ENCODE measurements at regions not wholly inside any gene's neighbourhood (a gene's known extent, or its start where the extent isn't known, plus 50 kb on each side); places are given as distances from the start of the nearest gene placed in this dataset.
"Not testable (repeated sequence)": the region's sequence is repeated elsewhere in the genome, so short reads cannot be mapped to it uniquely, and the experiment has no call there.

GRCh38 chrX:445727-446126 lies 59.0 kb upstream of the PPP2R3B start:
- Histone ChIP-seq H3K4me2 (ENCODE audit: insufficient read depth, low read length) (no peak overlapping the region), H3K4me1 (ENCODE audit: insufficient read depth, low read length) (no peaks in the 10 kb centered on the region), H3K9me3 (ENCODE audit: insufficient read depth, low read length, severe bottlenecking) (no peaks in the 10 kb centered on the region), H3K4me3 (ENCODE audit: low read depth in 1 of 2, low read length in 2 of 2) (no peak overlapping the region), H3K27me3 (ENCODE audit: insufficient read depth, low read length, poor library complexity) (no peaks in the 10 kb centered on the region), H2AFZ (ENCODE audit: low read depth, low read length) (no peak overlapping the region), H3K27ac (ENCODE audit: low read length) (no peak overlapping the region), H3K9ac (ENCODE audit: low read depth, low read length) (no peak overlapping the region), H4K20me1 (ENCODE audit: insufficient read depth, low read length) (no peaks in the 10 kb centered on the region), H3K79me2 (ENCODE audit: insufficient read depth, low read length) (no peaks in the 10 kb centered on the region), H3K36me3 (ENCODE audit: insufficient read depth, low read length) (no peaks in the 10 kb centered on the region)
- no peak for TF ChIP-seq EZH2 (IDR thresholded peaks at IDR 0.05; ENCODE audit: borderline replicate concordance, low read depth, low read length, severe bottlenecking)
- TF ChIP-seq, protein P1, sequence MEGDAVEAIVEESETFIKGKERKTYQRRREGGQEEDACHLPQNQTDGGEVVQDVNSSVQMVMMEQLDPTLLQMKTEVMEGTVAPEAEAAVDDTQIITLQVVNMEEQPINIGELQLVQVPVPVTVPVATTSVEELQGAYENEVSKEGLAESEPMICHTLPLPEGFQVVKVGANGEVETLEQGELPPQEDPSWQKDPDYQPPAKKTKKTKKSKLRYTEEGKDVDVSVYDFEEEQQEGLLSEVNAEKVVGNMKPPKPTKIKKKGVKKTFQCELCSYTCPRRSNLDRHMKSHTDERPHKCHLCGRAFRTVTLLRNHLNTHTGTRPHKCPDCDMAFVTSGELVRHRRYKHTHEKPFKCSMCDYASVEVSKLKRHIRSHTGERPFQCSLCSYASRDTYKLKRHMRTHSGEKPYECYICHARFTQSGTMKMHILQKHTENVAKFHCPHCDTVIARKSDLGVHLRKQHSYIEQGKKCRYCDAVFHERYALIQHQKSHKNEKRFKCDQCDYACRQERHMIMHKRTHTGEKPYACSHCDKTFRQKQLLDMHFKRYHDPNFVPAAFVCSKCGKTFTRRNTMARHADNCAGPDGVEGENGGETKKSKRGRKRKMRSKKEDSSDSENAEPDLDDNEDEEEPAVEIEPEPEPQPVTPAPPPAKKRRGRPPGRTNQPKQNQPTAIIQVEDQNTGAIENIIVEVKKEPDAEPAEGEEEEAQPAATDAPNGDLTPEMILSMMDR (IDR thresholded peaks at IDR 0.05; ENCODE audit: borderline replicate concordance, extremely low read depth, low read length, poor library complexity, severe bottlenecking) = no peak
- ATAC-seq (ENCODE audit: insufficient read depth, low read depth) = no peak
- DNase-seq = no peak

- DNase-seq = no peak
- Histone ChIP-seq H3K27me3 (ENCODE audit: insufficient read depth, low read length, poor library complexity) (no peaks in the 10 kb centered on the region), H3K79me2 (ENCODE audit: insufficient read depth, low read length) (no peaks in the 10 kb centered on the region), H4K20me1 (ENCODE audit: insufficient read depth, low read length) (no peaks in the 10 kb centered on the region), H3K4me2 (ENCODE audit: insufficient read depth, low read length) (no peak overlapping the region), H3K36me3 (ENCODE audit: insufficient read depth, low read length) (no peaks in the 10 kb centered on the region), H3K27ac (ENCODE audit: low read length) (no peak overlapping the region), H3K4me3 (ENCODE audit: low read depth in 1 of 2, low read length in 2 of 2) (no peak overlapping the region), H2AFZ (ENCODE audit: low read depth, low read length) (no peak overlapping the region), H3K4me1 (ENCODE audit: insufficient read depth, low read length) (no peaks in the 10 kb centered on the region), H3K9me3 (ENCODE audit: insufficient read depth, low read length, severe bottlenecking) (no peaks in the 10 kb centered on the region), H3K9ac (ENCODE audit: low read depth, low read length) (no peak overlapping the region)
- TF ChIP-seq, protein P1 (IDR thresholded peaks at IDR 0.05; ENCODE audit: borderline replicate concordance, extremely low read depth, low read length, poor library complexity, severe bottlenecking) = no peak
- no peak for TF ChIP-seq EZH2 (IDR thresholded peaks at IDR 0.05; ENCODE audit: borderline replicate concordance, low read depth, low read length, severe bottlenecking)
- no peak for ATAC-seq (ENCODE audit: insufficient read depth, low read depth)
These were observed 59.5 kb upstream of the PPP2R3B start for GRCh38 chrX:446245-446644.

DNA sequence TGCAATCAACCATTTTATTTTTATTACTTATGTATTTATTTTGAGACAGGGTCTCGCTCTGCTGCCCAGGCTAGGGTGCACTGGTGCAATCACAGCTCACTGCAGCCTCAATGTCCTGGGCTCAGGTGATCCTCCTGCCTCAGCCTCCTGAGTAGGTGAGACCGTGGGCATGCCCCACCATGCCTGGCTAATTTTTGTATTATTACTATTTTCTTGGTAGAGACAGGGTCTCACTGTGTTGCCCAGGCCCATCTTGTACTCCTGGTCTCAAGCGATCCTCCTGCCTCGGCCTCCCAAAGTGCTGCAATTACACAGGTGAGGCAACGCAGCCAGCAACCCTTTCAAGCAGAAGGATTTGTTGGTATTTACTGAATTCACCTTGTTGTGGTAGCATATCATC lies 60.3 kb upstream of the PPP2R3B start:
- Histone ChIP-seq H3K27me3 (ENCODE audit: insufficient read depth, low read length, poor library complexity) (no peaks in the 10 kb centered on the region), H3K36me3 (ENCODE audit: insufficient read depth, low read length) (no peaks in the 10 kb centered on the region), H3K4me2 (ENCODE audit: insufficient read depth, low read length) (no peak overlapping the region), H3K4me1 (ENCODE audit: insufficient read depth, low read length) (no peaks in the 10 kb centered on the region), H4K20me1 (ENCODE audit: insufficient read depth, low read length) (no peaks in the 10 kb centered on the region), H3K27ac (ENCODE audit: low read length) (no peak overlapping the region), H3K9me3 (ENCODE audit: insufficient read depth, low read length, severe bottlenecking) (no peaks in the 10 kb centered on the region), H3K79me2 (ENCODE audit: insufficient read depth, low read length) (no peaks in the 10 kb centered on the region), H2AFZ (ENCODE audit: low read depth, low read length) (no peak overlapping the region), H3K4me3 (ENCODE audit: low read depth in 1 of 2, low read length in 2 of 2) (no peak overlapping the region), H3K9ac (ENCODE audit: low read depth, low read length) (no peak overlapping the region)
- DNase-seq (no peak), ATAC-seq (ENCODE audit: insufficient read depth, low read depth) (no peak)
- no peak for TF ChIP-seq EZH2 (IDR thresholded peaks at IDR 0.05; ENCODE audit: borderline replicate concordance, low read depth, low read length, severe bottlenecking)
- TF ChIP-seq, protein P1 (IDR thresholded peaks at IDR 0.05; ENCODE audit: borderline replicate concordance, extremely low read depth, low read length, poor library complexity, severe bottlenecking) = no peak

DNA sequence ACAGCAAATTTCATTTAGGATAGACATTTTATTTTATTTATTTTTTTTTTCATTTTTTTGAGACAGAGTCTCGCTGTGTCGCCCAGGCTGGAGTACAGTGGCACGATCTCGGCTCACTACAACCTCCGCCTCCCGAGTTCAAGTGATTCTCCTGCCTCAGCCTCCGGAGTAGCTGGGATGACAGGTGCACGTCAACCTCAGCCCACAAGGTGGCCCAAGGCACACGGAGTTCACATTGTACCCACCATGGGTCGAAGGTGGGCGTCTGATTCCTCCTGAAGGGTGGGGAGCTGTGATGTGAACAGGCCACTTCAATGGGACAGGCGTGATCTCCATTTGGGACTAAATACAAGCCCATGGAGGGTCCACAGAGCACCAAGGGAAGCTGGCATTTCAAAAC lies 65.0 kb upstream of the PPP2R3B start:
- DNase-seq; ATAC-seq (ENCODE audit: insufficient read depth, low read depth); H2AFZ ChIP-seq (ENCODE audit: low read depth, low read length); H3K27ac ChIP-seq (ENCODE audit: low read length); H4K20me1 ChIP-seq (ENCODE audit: insufficient read depth, low read length); H3K4me2 ChIP-seq (ENCODE audit: insufficient read depth, low read length); H3K36me3 ChIP-seq (ENCODE audit: insufficient read depth, low read length); H3K4me1 ChIP-seq (ENCODE audit: insufficient read depth, low read length); H3K27me3 ChIP-seq (ENCODE audit: insufficient read depth, low read length, poor library complexity); H3K79me2 ChIP-seq (ENCODE audit: insufficient read depth, low read length); H3K4me3 ChIP-seq (ENCODE audit: low read depth in 1 of 2, low read length in 2 of 2); H3K9ac ChIP-seq (ENCODE audit: low read depth, low read length); H3K9me3 ChIP-seq (ENCODE audit: insufficient read depth, low read length, severe bottlenecking): not testable (repeated sequence)
- TF ChIP-seq, protein P1 (IDR thresholded peaks at IDR 0.05; ENCODE audit: borderline replicate concordance, extremely low read depth, low read length, poor library complexity, severe bottlenecking) = peak; percentile 34
